Colon (tissue), 2 donors: ENCODE measurements at regions not wholly inside any gene's neighbourhood (a gene's known extent, or its start where the extent isn't known, plus 50 kb on each side); places are given as distances from the start of the nearest gene placed in this dataset.

Experiments used
- FAIRE-seq: peaks from 2 replicates; lab custom pipeline; 2012; peaks lifted over from hg19 to GRCh38; lab: Jason Lieb, UNC
- donor health status: control.
- donor health status: control.

DNA sequence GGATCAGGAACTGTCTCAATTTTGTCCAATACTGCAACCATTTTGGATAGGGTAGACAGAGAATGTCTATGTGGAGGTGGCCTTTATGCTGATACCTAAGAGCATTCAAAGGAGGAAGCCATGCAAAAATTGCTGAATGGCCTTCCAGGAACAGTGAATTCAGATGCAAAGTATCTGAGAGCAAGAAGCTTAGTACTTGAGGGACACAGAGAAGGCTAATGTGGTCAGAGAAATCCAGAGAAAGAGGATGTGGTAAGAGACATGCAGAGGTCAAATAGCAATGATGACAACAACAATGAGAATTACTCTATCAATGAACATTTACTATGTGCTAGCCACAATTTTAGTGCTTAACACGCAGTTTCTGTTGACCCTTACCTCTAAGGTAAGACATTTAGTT, 785.6 kb upstream of the KLHL1 start:
- no peak for FAIRE-seq

GRCh38 chr13:70890289-70890688, 782.0 kb upstream of the KLHL1 start:
- FAIRE-seq: no peak

DNA sequence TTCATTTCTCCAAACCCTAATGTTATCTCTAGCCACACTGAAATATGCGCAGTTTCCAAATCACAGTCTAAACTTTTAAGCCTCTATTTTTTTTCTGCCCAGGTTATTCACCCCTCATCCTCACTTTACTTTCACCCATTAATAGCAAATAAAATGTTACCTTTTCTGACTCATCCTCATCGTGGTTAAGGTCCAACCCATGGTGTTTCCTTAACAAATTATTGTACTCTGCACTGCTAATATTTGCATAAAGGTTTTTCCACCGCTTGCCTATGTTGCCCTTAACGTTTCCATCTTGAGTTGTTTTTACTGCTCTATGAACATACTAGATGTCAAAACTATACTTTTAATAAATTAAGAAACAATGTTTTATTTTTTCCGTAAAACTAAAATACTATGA, 780.9 kb upstream of the KLHL1 start:
- no peak for FAIRE-seq

DNA sequence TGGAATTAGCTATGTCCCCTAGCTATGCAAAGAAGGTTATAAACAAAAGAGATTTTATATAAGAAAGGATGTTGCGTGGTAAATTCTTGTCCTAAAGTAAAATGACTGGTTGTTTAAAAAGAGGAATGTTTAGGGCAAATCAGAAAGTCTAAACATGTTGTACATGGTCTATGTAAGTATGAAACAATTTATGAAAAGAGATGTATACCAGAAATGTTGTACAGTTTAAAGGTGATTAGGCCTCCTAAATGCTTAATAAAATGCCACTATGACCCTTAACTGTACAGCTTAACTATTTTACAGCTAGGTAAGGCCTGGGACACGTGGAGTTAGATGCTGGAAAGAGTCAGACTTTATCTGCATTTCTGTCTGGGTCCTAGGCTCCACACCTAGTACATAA, 775.9 kb upstream of the KLHL1 start:
- FAIRE-seq: no peak

GRCh38 chr13:70874636-70875035, 766.4 kb upstream of the KLHL1 start:
- no peak for FAIRE-seq

- FAIRE-seq: no peak
Measured at GRCh38 chr13:70864731-70865130, 756.5 kb upstream of the KLHL1 start.

DNA sequence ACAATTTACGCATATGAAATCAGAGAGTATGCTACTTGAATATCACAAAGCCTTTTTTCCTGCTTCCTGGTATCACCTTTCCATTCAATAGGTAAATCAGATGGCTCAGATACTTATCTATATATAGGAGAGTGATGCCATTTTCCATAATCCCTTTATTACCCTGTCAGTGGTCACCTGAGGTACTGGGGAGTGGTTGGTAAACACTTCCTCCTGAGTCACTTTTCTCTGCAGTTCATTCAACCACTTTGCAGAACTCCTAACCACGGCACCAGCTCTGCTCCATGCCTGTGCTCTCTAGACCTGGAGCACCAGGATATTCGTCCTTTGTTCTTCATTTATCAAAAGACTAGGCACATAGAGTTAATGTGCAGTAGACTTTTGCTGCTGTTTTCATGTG, 748.5 kb upstream of the KLHL1 start:
- peak; percentile 73 for FAIRE-seq

DNA sequence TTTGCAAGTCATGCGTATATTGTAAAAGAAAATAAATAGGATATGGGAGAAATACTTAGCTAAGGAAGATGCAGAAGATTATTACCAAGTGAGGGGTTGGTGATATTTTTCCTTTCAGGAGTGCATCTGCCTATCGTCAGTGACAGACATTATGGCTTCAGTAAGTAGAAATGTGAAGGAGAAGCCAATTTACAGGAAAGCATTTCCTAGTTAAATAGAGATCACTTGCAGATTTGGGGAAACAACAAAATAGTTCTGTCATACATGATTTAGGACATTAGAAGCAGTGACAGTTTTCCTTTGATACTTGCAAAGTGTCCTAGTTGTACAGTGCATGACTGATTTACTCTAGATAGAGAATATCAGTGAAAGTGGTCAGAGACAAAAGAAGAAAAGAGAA, 747.8 kb upstream of the KLHL1 start:
- FAIRE-seq: no peak

DNA sequence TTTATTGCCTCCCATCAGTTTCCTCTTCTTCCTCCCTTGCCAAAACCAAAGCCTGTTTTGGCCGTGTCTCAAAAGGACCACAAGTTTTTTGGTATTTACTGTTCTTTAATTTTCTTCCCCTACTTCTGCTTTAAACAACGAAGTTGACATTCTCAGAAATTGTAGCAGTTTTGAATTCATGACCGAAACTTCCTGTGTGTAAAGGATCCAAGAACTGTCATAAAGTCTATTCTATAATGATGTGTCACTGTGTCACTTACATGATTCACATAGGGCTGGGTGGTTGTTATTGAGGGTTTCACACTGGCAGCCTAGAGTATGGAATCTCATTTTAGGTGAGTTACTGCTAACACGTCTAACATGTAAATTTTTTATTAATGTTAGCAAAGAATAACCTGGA, 741.0 kb upstream of the KLHL1 start:
- FAIRE-seq: no peak

- FAIRE-seq: no peak
Measured at GRCh38 chr13:70844391-70845108, 736.3 kb upstream of the KLHL1 start.

DNA sequence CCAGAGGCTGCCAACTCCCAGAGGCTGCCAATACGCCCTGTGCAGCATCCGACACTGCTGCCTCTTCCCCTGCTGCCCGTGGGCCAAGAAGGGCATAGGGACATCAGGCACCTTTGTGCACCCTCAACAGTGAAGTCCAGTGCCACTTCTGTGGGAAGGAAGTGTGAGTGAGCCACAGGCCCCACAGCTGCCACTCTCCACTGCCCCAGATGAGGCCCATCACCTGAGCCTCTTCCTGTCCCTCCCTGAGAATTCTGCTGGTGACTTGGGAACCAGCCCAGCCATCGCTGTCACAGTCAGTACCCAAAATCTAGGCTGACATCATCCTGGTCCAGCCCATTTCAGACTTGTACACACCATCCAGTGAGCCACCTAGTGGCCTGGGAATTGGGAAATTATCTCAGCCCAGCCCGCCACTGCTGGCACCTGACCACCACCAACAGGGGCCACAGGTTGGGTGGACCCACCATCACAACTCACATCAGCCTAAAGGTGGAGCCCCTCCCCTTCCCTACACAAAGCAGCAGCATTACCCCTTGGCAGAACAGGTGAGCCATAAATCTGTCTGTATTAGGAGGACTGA, 733.9 kb upstream of the KLHL1 start:
- no peak for FAIRE-seq

DNA sequence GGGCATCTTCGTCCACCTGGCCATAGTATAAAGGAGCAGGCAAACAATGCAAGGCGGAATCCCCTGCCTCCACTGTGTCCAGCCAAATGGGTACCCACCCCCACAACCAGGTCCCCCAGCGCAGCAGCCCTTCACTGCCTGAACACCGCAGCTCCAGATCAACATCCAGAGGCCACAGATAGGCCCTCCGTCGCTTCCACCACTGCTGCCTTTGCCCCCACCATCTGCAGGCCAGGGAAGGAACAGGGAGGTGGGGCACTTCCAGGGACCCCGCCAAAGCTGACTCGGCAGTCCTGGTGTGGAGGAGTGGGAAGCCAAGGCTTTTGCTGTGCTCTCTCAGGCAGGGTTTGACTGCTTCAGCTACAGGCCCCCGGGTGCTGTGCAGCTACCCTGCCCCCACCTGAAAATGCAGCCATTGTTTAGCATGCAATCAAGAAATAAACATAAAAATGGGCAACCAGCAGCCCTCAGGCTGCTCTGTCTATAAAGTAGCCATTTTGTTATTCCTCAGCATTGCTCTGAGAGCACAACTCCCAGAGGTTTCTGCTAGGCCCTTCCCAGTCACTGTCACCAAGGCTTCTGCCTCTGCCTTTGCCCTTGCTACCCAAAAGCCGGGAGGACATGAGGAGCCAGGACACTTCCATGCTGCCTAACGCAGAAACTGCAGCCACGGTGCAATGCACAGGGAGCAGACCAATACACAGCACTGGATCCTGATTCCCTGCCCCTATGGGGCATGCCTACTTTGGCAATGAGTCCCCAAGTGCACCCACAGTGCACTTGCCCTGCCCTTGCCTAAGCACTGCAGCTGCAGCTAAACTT, 733.2 kb upstream of the KLHL1 start:
- no peak for FAIRE-seq

- FAIRE-seq: no peak
Measured at GRCh38 chr13:70835371-70835770, 727.1 kb upstream of the KLHL1 start.

DNA sequence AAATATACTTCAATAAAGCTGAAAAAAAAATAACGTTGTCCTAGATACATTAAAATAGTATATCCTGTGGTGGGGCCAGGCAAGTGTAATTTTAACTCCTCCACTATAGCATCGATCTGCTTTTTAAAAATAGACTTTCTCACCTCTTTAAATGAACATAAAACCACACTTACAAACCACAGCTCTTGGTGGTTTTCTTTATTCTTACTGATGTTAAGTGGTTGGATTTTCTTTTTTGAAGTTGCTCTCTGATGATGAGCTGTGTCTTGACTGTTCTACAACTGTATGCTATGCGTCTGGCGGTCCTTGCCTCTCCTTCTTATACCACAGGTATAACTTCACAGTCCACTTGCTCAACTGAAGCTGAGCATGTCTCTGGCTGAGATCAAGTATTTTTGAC, 721.5 kb upstream of the KLHL1 start:
- no peak for FAIRE-seq

DNA sequence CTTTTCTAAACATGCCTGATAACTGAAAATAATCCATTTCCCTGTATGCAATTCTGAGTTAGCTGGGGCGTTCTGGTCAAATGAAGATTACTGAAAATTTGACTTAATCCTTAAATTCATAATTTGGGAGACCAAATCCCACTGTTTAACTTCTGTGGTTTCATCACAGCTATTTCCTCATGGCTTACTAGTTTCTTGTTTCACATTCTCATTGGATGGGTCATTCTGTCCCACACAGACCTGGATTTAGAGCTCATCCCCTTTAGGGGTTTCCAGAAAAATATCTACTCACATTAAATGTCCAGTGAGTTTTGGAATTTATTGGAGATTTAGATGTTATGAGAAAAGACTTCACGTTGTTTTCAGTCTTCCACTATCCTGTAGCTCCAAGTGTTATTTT, 709.3 kb upstream of the KLHL1 start:
- FAIRE-seq: no peak

- FAIRE-seq: no peak
Measured at GRCh38 chr13:70816853-70817252, 708.6 kb upstream of the KLHL1 start.

GRCh38 chr13:70814684-70815083, 706.4 kb upstream of the KLHL1 start:
- no peak for FAIRE-seq

DNA sequence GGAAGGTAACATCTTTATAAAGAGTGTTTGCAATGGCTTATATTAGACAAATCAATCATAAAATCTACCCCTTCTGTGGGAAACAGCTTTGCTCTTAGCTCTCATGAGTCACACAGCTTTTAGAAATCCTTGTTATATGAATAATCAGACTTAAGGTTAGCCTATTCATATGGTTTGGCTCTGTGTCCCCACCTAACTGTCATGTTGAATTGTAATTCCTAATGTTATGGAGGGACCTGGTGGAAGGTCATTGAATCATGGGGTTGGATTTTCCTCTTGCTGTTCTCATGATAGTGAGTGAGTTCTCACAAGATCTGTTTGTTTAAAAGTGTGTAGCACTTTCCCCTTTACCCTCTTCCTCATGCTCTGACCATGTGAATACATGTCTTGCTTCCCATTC, 704.2 kb upstream of the KLHL1 start:
- FAIRE-seq: no peak

- no peak for FAIRE-seq
Measured at GRCh38 chr13:70809588-70809987, 701.3 kb upstream of the KLHL1 start.

DNA sequence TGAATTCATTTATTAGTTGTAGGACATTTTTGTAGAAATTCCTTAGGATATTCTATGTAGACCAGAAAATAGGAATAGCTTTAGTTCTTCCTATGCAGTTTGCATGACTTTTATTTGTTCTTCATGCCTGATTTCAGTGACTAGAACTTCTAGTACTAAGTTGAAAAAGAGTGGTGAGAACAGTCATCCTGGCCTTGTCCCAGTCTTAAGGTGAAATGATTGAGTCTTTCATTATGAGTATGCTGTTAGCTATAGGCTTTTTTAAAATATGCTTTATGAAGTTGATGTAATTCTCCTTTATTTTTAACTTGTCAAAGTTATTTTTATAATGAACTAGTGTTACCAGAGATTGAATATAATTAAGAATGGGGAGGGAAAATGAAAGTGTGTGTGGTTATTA, 690.1 kb upstream of the KLHL1 start:
- FAIRE-seq: no peak

DNA sequence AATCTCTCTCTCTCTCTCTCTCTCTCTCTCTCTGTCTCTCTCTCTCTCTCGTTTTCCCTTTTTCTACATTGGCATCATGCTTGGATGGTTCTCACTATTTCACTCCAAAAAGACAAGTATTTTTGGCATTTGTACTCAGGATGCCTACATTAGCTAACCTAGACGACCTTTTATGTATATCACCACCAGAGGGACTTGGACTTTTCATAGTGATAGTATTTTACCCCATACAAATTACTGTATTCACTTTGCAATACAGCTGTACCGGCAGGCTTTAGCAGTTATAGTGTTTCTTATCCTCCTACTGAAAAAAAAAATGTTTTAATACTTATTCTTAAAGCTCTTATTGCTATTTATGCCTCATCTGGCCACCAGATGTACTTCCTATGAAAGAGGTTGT, 687.2 kb upstream of the KLHL1 start:
- no peak for FAIRE-seq

- FAIRE-seq: no peak
Measured at GRCh38 chr13:70792121-70792520, 683.9 kb upstream of the KLHL1 start.

- peak; percentile 14 for FAIRE-seq
Measured at GRCh38 chr13:70789751-70790150, 681.5 kb upstream of the KLHL1 start.

DNA sequence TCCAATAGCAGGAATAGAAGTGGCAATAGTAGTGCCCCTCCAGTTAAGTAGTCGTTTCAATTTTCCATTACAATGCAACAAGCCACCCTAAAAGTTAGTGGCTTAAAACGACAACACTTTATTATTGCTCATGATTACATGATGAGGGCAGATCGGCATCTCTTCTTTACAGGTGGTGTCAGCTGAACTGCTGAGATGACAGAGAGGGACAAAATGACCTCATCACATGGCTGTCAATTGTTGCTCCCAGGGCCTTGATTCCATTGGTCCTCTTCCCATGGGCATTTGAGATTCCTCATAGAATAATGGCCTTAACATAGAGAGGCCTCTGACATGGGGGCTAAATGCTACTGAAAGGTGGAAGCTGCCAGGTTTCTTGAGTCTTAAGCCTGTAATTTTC, 679.8 kb upstream of the KLHL1 start:
- no peak for FAIRE-seq
